OCI-LY7 (cell line): ENCODE measurements at regions not wholly inside any gene's neighbourhood (a gene's known extent, or its start where the extent isn't known, plus 50 kb on each side); places are given as distances from the start of the nearest gene placed in this dataset.

Experiments used
- CTCF ChIP-seq: fragments of 200-600 bp; sonication (generic); conservative IDR thresholded peaks from 2 replicates; pipeline ENCODE4 v1.5.1; 2014; ENCODE audit warnings: mild to moderate bottlenecking, antibody characterized with exemption, low read length, moderate library complexity, mixed read lengths
- EZH2phosphoT487 ChIP-seq: fragments of 200-600 bp; sonication (generic); IDR thresholded peaks from 2 replicates; pipeline ENCODE4 v1.6.1; 2018; ENCODE audit warnings: low read depth, borderline replicate concordance, mild to moderate bottlenecking, mixed run types, antibody characterized with exemption, low read length, moderate library complexity, mixed read lengths

- TF ChIP-seq CTCF (no peak), EZH2phosphoT487 (no peak)
These were observed 468.2 kb upstream of the CCDC196 start for GRCh38 chr14:66017927-66018326.
